ENCODE measurements at regions not wholly inside any gene's neighbourhood (a gene's known extent, or its start where the extent isn't known, plus 50 kb on each side); places are given as distances from the start of the nearest gene placed in this dataset.

DNA sequence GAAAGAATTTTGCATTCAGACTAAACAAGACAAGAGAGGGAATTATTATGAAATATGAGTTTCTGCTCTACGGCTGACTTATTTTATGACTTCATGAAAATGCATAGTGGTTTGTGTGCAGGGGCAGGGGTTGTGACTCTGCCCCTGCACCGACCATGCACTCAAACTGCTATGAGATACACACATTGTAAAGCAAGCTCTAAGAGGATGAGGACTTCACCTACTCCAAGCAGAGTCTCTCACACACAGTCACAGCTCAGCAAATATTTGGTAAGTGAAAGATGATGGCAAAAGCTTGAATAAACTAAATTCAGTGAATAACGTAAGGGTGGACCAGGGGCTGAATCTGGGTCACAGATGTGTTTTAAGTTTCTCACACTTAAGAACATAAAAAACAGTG is 542.9 kb downstream of the PRELID2 start:
- Histone ChIP-seq H2AFZ (ENCODE audit: low read depth, low read length) (no peak overlapping the region), H3K4me1 (ENCODE audit: insufficient read depth, low read length) (no peaks in the 10 kb centered on the region), H3K4me2 (ENCODE audit: insufficient read depth, low read length) (no peak overlapping the region), H3K9ac (ENCODE audit: low read depth, low read length) (no peak overlapping the region), H3K4me3 (ENCODE audit: low read depth in 1 of 2, low read length in 2 of 2) (no peak overlapping the region), H3K36me3 (ENCODE audit: insufficient read depth, low read length) (no peaks in the 10 kb centered on the region), H3K27me3 (ENCODE audit: insufficient read depth, low read length, poor library complexity) (no peaks in the 10 kb centered on the region), H3K79me2 (ENCODE audit: insufficient read depth, low read length) (no peaks in the 10 kb centered on the region), H3K27ac (ENCODE audit: low read length) (no peak overlapping the region), H4K20me1 (ENCODE audit: insufficient read depth, low read length) (no peaks in the 10 kb centered on the region), H3K9me3 (ENCODE audit: insufficient read depth, low read length, severe bottlenecking) (no peaks in the 10 kb centered on the region)
- ATAC-seq (ENCODE audit: insufficient read depth, low read depth): no peak
- TF ChIP-seq, protein P1, sequence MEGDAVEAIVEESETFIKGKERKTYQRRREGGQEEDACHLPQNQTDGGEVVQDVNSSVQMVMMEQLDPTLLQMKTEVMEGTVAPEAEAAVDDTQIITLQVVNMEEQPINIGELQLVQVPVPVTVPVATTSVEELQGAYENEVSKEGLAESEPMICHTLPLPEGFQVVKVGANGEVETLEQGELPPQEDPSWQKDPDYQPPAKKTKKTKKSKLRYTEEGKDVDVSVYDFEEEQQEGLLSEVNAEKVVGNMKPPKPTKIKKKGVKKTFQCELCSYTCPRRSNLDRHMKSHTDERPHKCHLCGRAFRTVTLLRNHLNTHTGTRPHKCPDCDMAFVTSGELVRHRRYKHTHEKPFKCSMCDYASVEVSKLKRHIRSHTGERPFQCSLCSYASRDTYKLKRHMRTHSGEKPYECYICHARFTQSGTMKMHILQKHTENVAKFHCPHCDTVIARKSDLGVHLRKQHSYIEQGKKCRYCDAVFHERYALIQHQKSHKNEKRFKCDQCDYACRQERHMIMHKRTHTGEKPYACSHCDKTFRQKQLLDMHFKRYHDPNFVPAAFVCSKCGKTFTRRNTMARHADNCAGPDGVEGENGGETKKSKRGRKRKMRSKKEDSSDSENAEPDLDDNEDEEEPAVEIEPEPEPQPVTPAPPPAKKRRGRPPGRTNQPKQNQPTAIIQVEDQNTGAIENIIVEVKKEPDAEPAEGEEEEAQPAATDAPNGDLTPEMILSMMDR (IDR thresholded peaks at IDR 0.05; ENCODE audit: borderline replicate concordance, extremely low read depth, low read length, poor library complexity, severe bottlenecking): no peak
- no peak for TF ChIP-seq EZH2 (IDR thresholded peaks at IDR 0.05; ENCODE audit: borderline replicate concordance, low read depth, low read length, severe bottlenecking)
- no peak for DNase-seq

DNA sequence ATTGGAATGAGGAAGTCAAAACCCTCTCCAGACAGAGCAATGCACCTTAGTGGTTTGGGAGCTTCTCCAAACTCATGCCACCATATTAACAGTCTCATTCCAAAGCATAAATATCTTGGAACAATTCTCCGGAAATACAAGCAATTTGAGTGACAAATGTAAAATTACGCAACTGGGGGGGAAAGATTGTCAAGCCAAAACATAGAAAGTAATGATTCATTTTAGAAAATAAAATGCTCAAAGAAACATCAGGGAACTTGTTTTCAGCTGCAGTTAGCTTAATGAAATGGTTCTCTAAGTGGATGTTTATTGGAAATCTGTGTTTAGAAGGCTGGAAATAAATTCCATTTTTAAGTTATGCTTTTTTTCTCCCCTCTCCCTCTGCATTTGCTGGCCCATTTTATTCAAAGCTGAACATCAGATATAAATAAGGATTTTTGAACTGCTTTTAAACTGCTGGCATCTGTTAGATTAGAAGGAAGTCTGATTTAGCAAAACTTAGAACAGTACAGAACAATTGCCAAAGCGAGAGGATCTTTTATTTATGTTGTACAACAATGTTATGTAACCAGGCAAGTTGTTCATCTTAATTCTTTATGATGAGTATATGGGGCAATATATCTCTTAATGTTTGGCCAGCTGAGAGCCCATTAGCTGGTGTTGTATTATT is 551.9 kb downstream of the PRELID2 start:
- no peak for ATAC-seq (ENCODE audit: insufficient read depth, low read depth)

DNA sequence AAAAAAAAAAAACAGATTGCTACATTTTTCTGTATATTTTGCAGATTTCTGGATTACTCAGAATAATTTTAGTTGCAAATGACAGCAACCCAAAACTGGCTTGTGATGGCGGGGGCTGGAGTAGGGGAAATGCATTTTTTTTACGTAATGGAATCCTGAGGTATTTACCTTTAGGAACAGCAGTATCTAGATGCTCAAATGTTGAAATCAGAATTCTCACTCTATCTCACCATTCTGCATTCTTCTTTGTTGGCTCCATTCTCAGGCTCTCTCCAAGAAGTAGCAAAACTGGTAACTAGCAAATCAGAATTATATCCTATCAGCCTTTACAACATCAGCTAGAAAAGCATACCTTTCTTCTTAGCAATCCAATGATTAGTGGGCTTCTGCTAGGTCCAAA is 554.3 kb downstream of the PRELID2 start:
- Histone ChIP-seq H3K36me3 (ENCODE audit: insufficient read depth, low read length) (no peaks in the 10 kb centered on the region), H3K79me2 (ENCODE audit: insufficient read depth, low read length) (no peaks in the 10 kb centered on the region), H3K9ac (ENCODE audit: low read depth, low read length) (no peak overlapping the region), H3K27ac (ENCODE audit: low read length) (no peak overlapping the region), H3K9me3 (ENCODE audit: insufficient read depth, low read length, severe bottlenecking) (no peaks in the 10 kb centered on the region), H3K27me3 (ENCODE audit: insufficient read depth, low read length, poor library complexity) (no peaks in the 10 kb centered on the region), H3K4me2 (ENCODE audit: insufficient read depth, low read length) (no peak overlapping the region), H3K4me1 (ENCODE audit: insufficient read depth, low read length) (no peaks in the 10 kb centered on the region), H2AFZ (ENCODE audit: low read depth, low read length) (no peak overlapping the region), H3K4me3 (ENCODE audit: low read depth in 1 of 2, low read length in 2 of 2) (no peak overlapping the region), H4K20me1 (ENCODE audit: insufficient read depth, low read length) (no peaks in the 10 kb centered on the region)
- DNase-seq: no peak
- TF ChIP-seq, protein P1 (IDR thresholded peaks at IDR 0.05; ENCODE audit: borderline replicate concordance, extremely low read depth, low read length, poor library complexity, severe bottlenecking): no peak
- no peak for TF ChIP-seq EZH2 (IDR thresholded peaks at IDR 0.05; ENCODE audit: borderline replicate concordance, low read depth, low read length, severe bottlenecking)
- no peak for ATAC-seq (ENCODE audit: insufficient read depth, low read depth)

More for the DNA sequence above, 551.9 kb downstream of the PRELID2 start:
- DNase-seq: no peak
- Histone ChIP-seq H3K79me2 (ENCODE audit: insufficient read depth, low read length) (no peaks in the 10 kb centered on the region), H3K9ac (ENCODE audit: low read depth, low read length) (no peak overlapping the region), H2AFZ (ENCODE audit: low read depth, low read length) (no peak overlapping the region), H3K36me3 (ENCODE audit: insufficient read depth, low read length) (no peaks in the 10 kb centered on the region), H3K4me2 (ENCODE audit: insufficient read depth, low read length) (no peak overlapping the region), H3K4me1 (ENCODE audit: insufficient read depth, low read length) (no peaks in the 10 kb centered on the region), H3K27me3 (ENCODE audit: insufficient read depth, low read length, poor library complexity) (no peaks in the 10 kb centered on the region), H4K20me1 (ENCODE audit: insufficient read depth, low read length) (no peaks in the 10 kb centered on the region), H3K4me3 (ENCODE audit: low read depth in 1 of 2, low read length in 2 of 2) (no peak overlapping the region), H3K9me3 (ENCODE audit: insufficient read depth, low read length, severe bottlenecking) (no peaks in the 10 kb centered on the region), H3K27ac (ENCODE audit: low read length) (no peak overlapping the region)
- TF ChIP-seq EZH2 (IDR thresholded peaks at IDR 0.05; ENCODE audit: borderline replicate concordance, low read depth, low read length, severe bottlenecking): no peak
- TF ChIP-seq, protein P1 (IDR thresholded peaks at IDR 0.05; ENCODE audit: borderline replicate concordance, extremely low read depth, low read length, poor library complexity, severe bottlenecking): no peak
